ENCODE measurements at regions not wholly inside any gene's neighbourhood (a gene's known extent, or its start where the extent isn't known, plus 50 kb on each side); places are given as distances from the start of the nearest gene placed in this dataset.

DNA sequence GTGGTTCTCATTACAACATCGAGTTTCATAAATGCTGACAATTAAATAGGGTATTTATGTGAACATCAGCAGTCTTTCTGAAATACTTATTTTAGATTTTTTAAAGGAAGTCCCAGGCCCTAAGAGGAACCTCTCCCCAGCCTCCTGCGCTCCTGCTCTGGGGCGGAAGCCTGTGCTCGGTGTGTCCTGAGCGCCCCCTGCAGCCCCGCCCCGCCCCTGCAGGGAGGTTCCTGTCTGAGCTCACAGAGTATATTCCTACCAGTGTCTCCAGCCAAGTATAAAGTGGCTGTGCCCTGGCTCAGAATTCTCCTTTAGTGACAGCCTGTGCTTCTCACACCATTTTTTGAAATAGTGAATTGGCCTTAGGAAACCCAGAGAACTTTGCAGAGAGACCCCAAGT is 567.9 kb downstream of the GOLGA6L6 start:
- TF ChIP-seq EZH2 (IDR thresholded peaks at IDR 0.05; ENCODE audit: low read length, unreplicated experiment): no peak
- TF ChIP-seq, protein P1, sequence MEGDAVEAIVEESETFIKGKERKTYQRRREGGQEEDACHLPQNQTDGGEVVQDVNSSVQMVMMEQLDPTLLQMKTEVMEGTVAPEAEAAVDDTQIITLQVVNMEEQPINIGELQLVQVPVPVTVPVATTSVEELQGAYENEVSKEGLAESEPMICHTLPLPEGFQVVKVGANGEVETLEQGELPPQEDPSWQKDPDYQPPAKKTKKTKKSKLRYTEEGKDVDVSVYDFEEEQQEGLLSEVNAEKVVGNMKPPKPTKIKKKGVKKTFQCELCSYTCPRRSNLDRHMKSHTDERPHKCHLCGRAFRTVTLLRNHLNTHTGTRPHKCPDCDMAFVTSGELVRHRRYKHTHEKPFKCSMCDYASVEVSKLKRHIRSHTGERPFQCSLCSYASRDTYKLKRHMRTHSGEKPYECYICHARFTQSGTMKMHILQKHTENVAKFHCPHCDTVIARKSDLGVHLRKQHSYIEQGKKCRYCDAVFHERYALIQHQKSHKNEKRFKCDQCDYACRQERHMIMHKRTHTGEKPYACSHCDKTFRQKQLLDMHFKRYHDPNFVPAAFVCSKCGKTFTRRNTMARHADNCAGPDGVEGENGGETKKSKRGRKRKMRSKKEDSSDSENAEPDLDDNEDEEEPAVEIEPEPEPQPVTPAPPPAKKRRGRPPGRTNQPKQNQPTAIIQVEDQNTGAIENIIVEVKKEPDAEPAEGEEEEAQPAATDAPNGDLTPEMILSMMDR (conservative IDR thresholded peaks at IDR 0.05; ENCODE audit: low read depth, low read length): no peak; the same call in 1 of the 2 replicates
